ENCODE measurements at regions not wholly inside any gene's neighbourhood (a gene's known extent, or its start where the extent isn't known, plus 50 kb on each side); places are given as distances from the start of the nearest gene placed in this dataset.

- H3K27me3 Mint-ChIP-seq = no peaks in the 10 kb centered on the region
- no peaks in the 10 kb centered on the region for H3K4me1 ChIP-seq (ENCODE audit: control insufficient read depth in 2 of 2, insufficient read depth in 2 of 2, low read length in 2 of 2)
- POLR2A ChIA-PET = no interaction called here
- H3K9me3 ChIP-seq (ENCODE audit: control extremely low read depth in 1 of 3, control insufficient read depth in 2 of 3, insufficient read depth in 1 of 3, low read length in 2 of 3) = no peaks in the 10 kb centered on the region
- H3K9ac ChIP-seq (ENCODE audit: low read length) = no peak overlapping the region
- H3K4me2 ChIP-seq (replicated peaks; ENCODE audit: low read depth, low read length, poor library complexity, severe bottlenecking) = no peak overlapping the region
- no peak for DNase-seq
- no peaks in the 10 kb centered on the region for H3K36me3 ChIP-seq (replicated peaks in 1 of 2; ENCODE audit: control extremely low read depth in 1 of 2, control insufficient read depth in 1 of 2, extremely low read depth in 1 of 2, insufficient read depth in 2 of 2, low read length in 1 of 2)
- no peaks in the 10 kb centered on the region for H3K27me3 ChIP-seq (replicated peaks in 1 of 4; ENCODE audit: control extremely low read depth in 1 of 4, control insufficient read depth in 3 of 4, insufficient read depth in 4 of 4, low read length in 3 of 4)
- no peak for ATAC-seq (ENCODE audit: low read depth)
- WGBS (ENCODE audit: insufficient coverage) = 89% methylated on average over 1 of the region's 5 CpGs
- H4K20me1 ChIP-seq (ENCODE audit: control insufficient read depth, insufficient read depth, low read length, poor library complexity, severe bottlenecking) = no peaks in the 10 kb centered on the region
- TF ChIP-seq EZH2 (IDR thresholded peaks at IDR 0.05; ENCODE audit: borderline replicate concordance, insufficient read depth, low read depth, low read length, poor library complexity, severe bottlenecking) = no peak
- TF ChIP-seq CTCF (IDR thresholded peaks at IDR 0.05) = no peak
- no peak overlapping the region for H3K4me3 Mint-ChIP-seq
- CTCF ChIA-PET = no interaction called here
- H2AFZ ChIP-seq (ENCODE audit: insufficient read depth, low read depth, low read length, poor library complexity, severe bottlenecking) = no peak overlapping the region
- H3K9me3 Mint-ChIP-seq (ENCODE audit: insufficient read depth) = no peaks in the 10 kb centered on the region
- intact Hi-C loops (cut with micrococcal nuclease) = no loop called here
- H3K79me2 ChIP-seq (ENCODE audit: control insufficient read depth, insufficient read depth, low read length) = no peaks in the 10 kb centered on the region
- no peak overlapping the region for H3K27ac Mint-ChIP-seq
- H3K4me3 ChIP-seq (ENCODE audit: control extremely low read depth in 1 of 5, extremely low read depth in 1 of 5, insufficient read depth in 1 of 5, low read depth in 2 of 5, low read length in 4 of 5) = no peak overlapping the region
- H3K4me1 Mint-ChIP-seq = no peaks in the 10 kb centered on the region
- no peak overlapping the region for H3K27ac ChIP-seq (ENCODE audit: low read length in 2 of 2)
Observed at GRCh38 chr2:163248376-163249253, 410.0 kb upstream of the KCNH7 start.

- TF ChIP-seq CTCF (IDR thresholded peaks at IDR 0.05) = no peak
- no peak for TF ChIP-seq EZH2 (IDR thresholded peaks at IDR 0.05; ENCODE audit: borderline replicate concordance, insufficient read depth, low read depth, low read length, poor library complexity, severe bottlenecking)
- POLR2A ChIA-PET = no interaction called here
- H3K4me3 Mint-ChIP-seq = no peak overlapping the region
Observed at GRCh38 chr2:163247847-163248220, 409.3 kb upstream of the KCNH7 start.

More at GRCh38 chr2:163247847-163248220, 409.3 kb upstream of the KCNH7 start:
- Mint-ChIP-seq H3K9me3 (ENCODE audit: insufficient read depth) (no peaks in the 10 kb centered on the region), H3K27me3 (no peaks in the 10 kb centered on the region), H3K4me1 (no peaks in the 10 kb centered on the region), H3K27ac (no peak overlapping the region)
- H3K79me2 ChIP-seq (ENCODE audit: control insufficient read depth, insufficient read depth, low read length) = no peaks in the 10 kb centered on the region
- no peaks in the 10 kb centered on the region for H3K27me3 ChIP-seq (replicated peaks in 1 of 4; ENCODE audit: control extremely low read depth in 1 of 4, control insufficient read depth in 3 of 4, insufficient read depth in 4 of 4, low read length in 3 of 4)
- no peak overlapping the region for H3K4me2 ChIP-seq (replicated peaks; ENCODE audit: low read depth, low read length, poor library complexity, severe bottlenecking)
- no peaks in the 10 kb centered on the region for H3K36me3 ChIP-seq (replicated peaks in 1 of 2; ENCODE audit: control extremely low read depth in 1 of 2, control insufficient read depth in 1 of 2, extremely low read depth in 1 of 2, insufficient read depth in 2 of 2, low read length in 1 of 2)
- intact Hi-C loops (cut with micrococcal nuclease) = no loop called here
- no CpG with 5 or more reads among the region's 2 CpGs for WGBS (ENCODE audit: insufficient coverage)
- no peaks in the 10 kb centered on the region for H4K20me1 ChIP-seq (ENCODE audit: control insufficient read depth, insufficient read depth, low read length, poor library complexity, severe bottlenecking)
- no peak overlapping the region for H3K9ac ChIP-seq (ENCODE audit: low read length)
- CTCF ChIA-PET = no interaction called here
- H3K4me1 ChIP-seq (ENCODE audit: control insufficient read depth in 2 of 2, insufficient read depth in 2 of 2, low read length in 2 of 2) = no peaks in the 10 kb centered on the region
- H3K9me3 ChIP-seq (ENCODE audit: control extremely low read depth in 1 of 3, control insufficient read depth in 2 of 3, insufficient read depth in 1 of 3, low read length in 2 of 3) = no peaks in the 10 kb centered on the region
- no peak overlapping the region for H2AFZ ChIP-seq (ENCODE audit: insufficient read depth, low read depth, low read length, poor library complexity, severe bottlenecking)
- no peak overlapping the region for H3K4me3 ChIP-seq (ENCODE audit: control extremely low read depth in 1 of 5, extremely low read depth in 1 of 5, insufficient read depth in 1 of 5, low read depth in 2 of 5, low read length in 4 of 5)
- no peak for DNase-seq
- ATAC-seq (ENCODE audit: low read depth) = no peak
- H3K27ac ChIP-seq (ENCODE audit: low read length in 2 of 2) = no peak overlapping the region
